ENCODE measurements at regions not wholly inside any gene's neighbourhood (a gene's known extent, or its start where the extent isn't known, plus 50 kb on each side); places are given as distances from the start of the nearest gene placed in this dataset.

- Histone ChIP-seq H3K9me3 (ENCODE audit: severe bottlenecking) (peaks cover 10% of the 10 kb centered on the region), H3K4me1 (ENCODE audit: insufficient read depth, poor library complexity, severe bottlenecking) (no peaks in the 10 kb centered on the region), H3K4me3 (ENCODE audit: severe bottlenecking) (no peak overlapping the region), H3K27ac (ENCODE audit: poor library complexity, severe bottlenecking) (no peak overlapping the region), H3K36me3 (ENCODE audit: low read depth) (no peaks in the 10 kb centered on the region), H3K27me3 (ENCODE audit: insufficient read depth, poor library complexity, severe bottlenecking) (no peaks in the 10 kb centered on the region)
- no peak for ATAC-seq (ENCODE audit: low read depth)
- DNase-seq (ENCODE audit: low spot score), result no peak
- TF ChIP-seq, protein P1, sequence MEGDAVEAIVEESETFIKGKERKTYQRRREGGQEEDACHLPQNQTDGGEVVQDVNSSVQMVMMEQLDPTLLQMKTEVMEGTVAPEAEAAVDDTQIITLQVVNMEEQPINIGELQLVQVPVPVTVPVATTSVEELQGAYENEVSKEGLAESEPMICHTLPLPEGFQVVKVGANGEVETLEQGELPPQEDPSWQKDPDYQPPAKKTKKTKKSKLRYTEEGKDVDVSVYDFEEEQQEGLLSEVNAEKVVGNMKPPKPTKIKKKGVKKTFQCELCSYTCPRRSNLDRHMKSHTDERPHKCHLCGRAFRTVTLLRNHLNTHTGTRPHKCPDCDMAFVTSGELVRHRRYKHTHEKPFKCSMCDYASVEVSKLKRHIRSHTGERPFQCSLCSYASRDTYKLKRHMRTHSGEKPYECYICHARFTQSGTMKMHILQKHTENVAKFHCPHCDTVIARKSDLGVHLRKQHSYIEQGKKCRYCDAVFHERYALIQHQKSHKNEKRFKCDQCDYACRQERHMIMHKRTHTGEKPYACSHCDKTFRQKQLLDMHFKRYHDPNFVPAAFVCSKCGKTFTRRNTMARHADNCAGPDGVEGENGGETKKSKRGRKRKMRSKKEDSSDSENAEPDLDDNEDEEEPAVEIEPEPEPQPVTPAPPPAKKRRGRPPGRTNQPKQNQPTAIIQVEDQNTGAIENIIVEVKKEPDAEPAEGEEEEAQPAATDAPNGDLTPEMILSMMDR (IDR thresholded peaks at IDR 0.05; ENCODE audit: poor library complexity, severe bottlenecking), result no peak
Measured at GRCh38 chr7:45992826-45993225, 71.8 kb upstream of the IGFBP3 start.

GRCh38 chr7:45990276-45990675, 69.2 kb upstream of the IGFBP3 start:
- ATAC-seq (ENCODE audit: low read depth) (no peak), DNase-seq (ENCODE audit: low spot score) (no peak)
- TF ChIP-seq, protein P1 (IDR thresholded peaks at IDR 0.05; ENCODE audit: poor library complexity, severe bottlenecking), result no peak
- no peak overlapping the region for H3K4me3 ChIP-seq (ENCODE audit: severe bottlenecking)
- H3K27ac ChIP-seq (ENCODE audit: poor library complexity, severe bottlenecking), result no peak overlapping the region
- H3K9me3 ChIP-seq (ENCODE audit: severe bottlenecking), result no peaks in the 10 kb centered on the region
- no peaks in the 10 kb centered on the region for H3K4me1 ChIP-seq (ENCODE audit: insufficient read depth, poor library complexity, severe bottlenecking)
- H3K27me3 ChIP-seq (ENCODE audit: insufficient read depth, poor library complexity, severe bottlenecking), result no peaks in the 10 kb centered on the region
- no peaks in the 10 kb centered on the region for H3K36me3 ChIP-seq (ENCODE audit: low read depth)

DNA sequence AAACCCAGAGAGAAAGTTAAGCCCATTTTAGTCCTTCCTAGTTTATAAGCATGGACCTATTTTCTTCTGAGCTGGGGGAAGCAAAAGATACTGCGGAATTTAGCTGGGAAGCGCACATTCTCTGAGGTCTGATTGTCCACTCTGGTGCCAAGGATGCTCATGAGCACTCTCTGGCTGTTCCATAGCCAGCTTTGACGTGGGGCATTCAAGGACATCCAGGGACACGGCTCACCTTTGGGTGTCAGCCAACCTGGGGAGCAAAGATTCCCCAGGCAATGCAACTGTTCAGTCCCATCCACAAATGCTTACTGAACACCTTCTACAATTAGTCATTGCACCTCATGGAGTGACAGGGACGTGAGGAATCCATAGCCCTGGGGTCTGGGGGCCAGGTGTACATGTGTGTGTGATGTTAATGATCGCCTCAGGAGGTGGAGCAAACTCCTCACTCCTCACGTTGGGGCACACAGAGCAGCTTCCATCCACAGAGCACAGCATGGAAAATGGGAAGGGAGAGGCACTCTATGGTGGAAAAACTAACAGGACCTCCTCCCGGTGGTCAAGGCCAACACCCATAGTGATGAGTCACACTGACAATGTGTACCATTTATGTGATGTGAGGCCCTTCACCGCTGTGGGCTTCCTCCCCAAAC, 67.5 kb upstream of the IGFBP3 start:
- H3K4me3 ChIP-seq (ENCODE audit: severe bottlenecking), result no peak overlapping the region
- ATAC-seq (ENCODE audit: low read depth), result no peak
- TF ChIP-seq, protein P1 (IDR thresholded peaks at IDR 0.05; ENCODE audit: poor library complexity, severe bottlenecking), result no peak
- H3K9me3 ChIP-seq (ENCODE audit: severe bottlenecking), result no peaks in the 10 kb centered on the region
- no peaks in the 10 kb centered on the region for H3K4me1 ChIP-seq (ENCODE audit: insufficient read depth, poor library complexity, severe bottlenecking)
- no peaks in the 10 kb centered on the region for H3K27me3 ChIP-seq (ENCODE audit: insufficient read depth, poor library complexity, severe bottlenecking)
- no peaks in the 10 kb centered on the region for H3K36me3 ChIP-seq (ENCODE audit: low read depth)
- H3K27ac ChIP-seq (ENCODE audit: poor library complexity, severe bottlenecking), result no peak overlapping the region
- no peak for DNase-seq (ENCODE audit: low spot score)

- H3K27ac ChIP-seq (ENCODE audit: poor library complexity, severe bottlenecking), result no peak overlapping the region
- H3K4me3 ChIP-seq (ENCODE audit: severe bottlenecking), result no peak overlapping the region
- no peaks in the 10 kb centered on the region for H3K27me3 ChIP-seq (ENCODE audit: insufficient read depth, poor library complexity, severe bottlenecking)
- no peaks in the 10 kb centered on the region for H3K36me3 ChIP-seq (ENCODE audit: low read depth)
- H3K9me3 ChIP-seq (ENCODE audit: severe bottlenecking), result no peaks in the 10 kb centered on the region
- ATAC-seq (ENCODE audit: low read depth) (no peak), DNase-seq (ENCODE audit: low spot score) (no peak)
- H3K4me1 ChIP-seq (ENCODE audit: insufficient read depth, poor library complexity, severe bottlenecking), result no peaks in the 10 kb centered on the region
- TF ChIP-seq, protein P1 (IDR thresholded peaks at IDR 0.05; ENCODE audit: poor library complexity, severe bottlenecking), result no peak
Measured at GRCh38 chr7:45987521-45988290, 66.6 kb upstream of the IGFBP3 start.
